ENCODE measurements at regions not wholly inside any gene's neighbourhood (a gene's known extent, or its start where the extent isn't known, plus 50 kb on each side); places are given as distances from the start of the nearest gene placed in this dataset.

- Mint-ChIP-seq H3K4me3 (ENCODE audit: unreplicated experiment) (no peak overlapping the region), H3K4me1 (ENCODE audit: unreplicated experiment) (no peaks in the 10 kb centered on the region), H3K36me3 (ENCODE audit: unreplicated experiment) (no peaks in the 10 kb centered on the region), H3K9me3 (ENCODE audit: unreplicated experiment) (peaks cover 9% of the 10 kb centered on the region), H3K27ac (ENCODE audit: unreplicated experiment) (no peak overlapping the region), H3K27me3 (ENCODE audit: unreplicated experiment) (no peaks in the 10 kb centered on the region)
- no peak for DNase-seq (ENCODE audit: extremely low spot score, unreplicated experiment)
- TF ChIP-seq, protein P1, sequence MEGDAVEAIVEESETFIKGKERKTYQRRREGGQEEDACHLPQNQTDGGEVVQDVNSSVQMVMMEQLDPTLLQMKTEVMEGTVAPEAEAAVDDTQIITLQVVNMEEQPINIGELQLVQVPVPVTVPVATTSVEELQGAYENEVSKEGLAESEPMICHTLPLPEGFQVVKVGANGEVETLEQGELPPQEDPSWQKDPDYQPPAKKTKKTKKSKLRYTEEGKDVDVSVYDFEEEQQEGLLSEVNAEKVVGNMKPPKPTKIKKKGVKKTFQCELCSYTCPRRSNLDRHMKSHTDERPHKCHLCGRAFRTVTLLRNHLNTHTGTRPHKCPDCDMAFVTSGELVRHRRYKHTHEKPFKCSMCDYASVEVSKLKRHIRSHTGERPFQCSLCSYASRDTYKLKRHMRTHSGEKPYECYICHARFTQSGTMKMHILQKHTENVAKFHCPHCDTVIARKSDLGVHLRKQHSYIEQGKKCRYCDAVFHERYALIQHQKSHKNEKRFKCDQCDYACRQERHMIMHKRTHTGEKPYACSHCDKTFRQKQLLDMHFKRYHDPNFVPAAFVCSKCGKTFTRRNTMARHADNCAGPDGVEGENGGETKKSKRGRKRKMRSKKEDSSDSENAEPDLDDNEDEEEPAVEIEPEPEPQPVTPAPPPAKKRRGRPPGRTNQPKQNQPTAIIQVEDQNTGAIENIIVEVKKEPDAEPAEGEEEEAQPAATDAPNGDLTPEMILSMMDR (IDR thresholded peaks at IDR 0.05) = no peak
Measured at GRCh38 chr12:89262855-89263552, 89.3 kb downstream of the DUSP6 start.

GRCh38 chr12:89261982-89262381 lies 90.3 kb downstream of the DUSP6 start:
- TF ChIP-seq, protein P1 (IDR thresholded peaks at IDR 0.05) = no peak
- no peak for DNase-seq (ENCODE audit: extremely low spot score, unreplicated experiment)
- H3K27ac Mint-ChIP-seq (ENCODE audit: unreplicated experiment) = no peak overlapping the region
- no peak overlapping the region for H3K4me3 Mint-ChIP-seq (ENCODE audit: unreplicated experiment)
- no peaks in the 10 kb centered on the region for H3K27me3 Mint-ChIP-seq (ENCODE audit: unreplicated experiment)
- H3K36me3 Mint-ChIP-seq (ENCODE audit: unreplicated experiment) = no peaks in the 10 kb centered on the region
- H3K9me3 Mint-ChIP-seq (ENCODE audit: unreplicated experiment) = peaks cover 10% of the 10 kb centered on the region
- H3K4me1 Mint-ChIP-seq (ENCODE audit: unreplicated experiment) = no peaks in the 10 kb centered on the region

- H3K36me3 Mint-ChIP-seq (ENCODE audit: unreplicated experiment) = no peaks in the 10 kb centered on the region
- TF ChIP-seq, protein P1 (IDR thresholded peaks at IDR 0.05) = no peak
- no peak for DNase-seq (ENCODE audit: extremely low spot score, unreplicated experiment)
- no peaks in the 10 kb centered on the region for H3K27me3 Mint-ChIP-seq (ENCODE audit: unreplicated experiment)
- peaks cover 10% of the 10 kb centered on the region for H3K9me3 Mint-ChIP-seq (ENCODE audit: unreplicated experiment)
- no peak overlapping the region for H3K4me3 Mint-ChIP-seq (ENCODE audit: unreplicated experiment)
- H3K27ac Mint-ChIP-seq (ENCODE audit: unreplicated experiment) = no peak overlapping the region
- no peaks in the 10 kb centered on the region for H3K4me1 Mint-ChIP-seq (ENCODE audit: unreplicated experiment)
Measured at GRCh38 chr12:89260841-89261637, 91.3 kb downstream of the DUSP6 start.

DNA sequence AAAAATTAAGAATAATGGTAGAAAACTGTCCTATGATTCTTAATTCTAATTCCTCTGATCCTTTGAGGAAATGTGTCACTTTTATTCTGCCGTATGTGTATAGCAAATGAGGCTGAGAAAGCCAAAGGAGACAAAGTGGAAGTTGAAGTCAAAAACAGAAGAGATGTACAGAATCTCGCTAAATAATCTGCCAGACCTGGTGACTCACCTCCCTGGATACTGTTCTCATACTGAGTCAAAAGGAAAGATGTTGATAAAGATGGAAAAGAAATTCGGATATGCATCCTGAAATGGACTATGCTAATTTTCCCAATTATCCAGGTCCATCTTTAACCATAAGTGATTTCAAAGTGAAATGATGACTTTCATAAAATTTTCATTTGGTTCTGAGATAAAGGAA lies 92.5 kb downstream of the DUSP6 start:
- no peaks in the 10 kb centered on the region for H3K36me3 Mint-ChIP-seq (ENCODE audit: unreplicated experiment)
- no peak overlapping the region for H3K4me3 Mint-ChIP-seq (ENCODE audit: unreplicated experiment)
- TF ChIP-seq, protein P1 (IDR thresholded peaks at IDR 0.05) = no peak
- no peaks in the 10 kb centered on the region for H3K4me1 Mint-ChIP-seq (ENCODE audit: unreplicated experiment)
- H3K9me3 Mint-ChIP-seq (ENCODE audit: unreplicated experiment) = peaks cover 10% of the 10 kb centered on the region
- no peak for DNase-seq (ENCODE audit: extremely low spot score, unreplicated experiment)
- no peak overlapping the region for H3K27ac Mint-ChIP-seq (ENCODE audit: unreplicated experiment)
- H3K27me3 Mint-ChIP-seq (ENCODE audit: unreplicated experiment) = no peaks in the 10 kb centered on the region

GRCh38 chr12:89258240-89258969 lies 93.9 kb downstream of the DUSP6 start:
- H3K4me1 Mint-ChIP-seq (ENCODE audit: unreplicated experiment) = no peaks in the 10 kb centered on the region
- peaks cover 10% of the 10 kb centered on the region for H3K9me3 Mint-ChIP-seq (ENCODE audit: unreplicated experiment)
- TF ChIP-seq, protein P1 (IDR thresholded peaks at IDR 0.05) = no peak
- DNase-seq (ENCODE audit: extremely low spot score, unreplicated experiment) = no peak
- H3K27ac Mint-ChIP-seq (ENCODE audit: unreplicated experiment) = no peak overlapping the region
- no peak overlapping the region for H3K4me3 Mint-ChIP-seq (ENCODE audit: unreplicated experiment)
- H3K36me3 Mint-ChIP-seq (ENCODE audit: unreplicated experiment) = no peaks in the 10 kb centered on the region
- H3K27me3 Mint-ChIP-seq (ENCODE audit: unreplicated experiment) = no peaks in the 10 kb centered on the region
